Hepatocyte (in vitro differentiated cells): ENCODE measurements at regions not wholly inside any gene's neighbourhood (a gene's known extent, or its start where the extent isn't known, plus 50 kb on each side); places are given as distances from the start of the nearest gene placed in this dataset.

Experiments
- EZH2 ChIP-seq: fragments of 200-600 bp; sonication (generic); IDR thresholded peaks from 2 replicates; pipeline ENCODE4 v1.6.1; 2016; ENCODE audit warnings: antibody characterized with exemption, mild to moderate bottlenecking, borderline replicate concordance
- EZH2phosphoT487 ChIP-seq: fragments of 200-600 bp; sonication (generic); IDR thresholded peaks from one replicate; pipeline ENCODE4 v1.6.1; 2018; ENCODE audit warnings: antibody characterized with exemption, mild to moderate bottlenecking, low read depth, moderate library complexity; ENCODE audit not compliant: unreplicated experiment, severe bottlenecking
- TF ChIP-seq, protein P1 (sequence below): fragments of 200-600 bp; sonication (generic); IDR thresholded peaks from 2 replicates; pipeline ENCODE4 v1.5.1; 2016; ENCODE audit warnings: antibody characterized with exemption, mild to moderate bottlenecking; ENCODE audit not compliant: poor library complexity

DNA sequence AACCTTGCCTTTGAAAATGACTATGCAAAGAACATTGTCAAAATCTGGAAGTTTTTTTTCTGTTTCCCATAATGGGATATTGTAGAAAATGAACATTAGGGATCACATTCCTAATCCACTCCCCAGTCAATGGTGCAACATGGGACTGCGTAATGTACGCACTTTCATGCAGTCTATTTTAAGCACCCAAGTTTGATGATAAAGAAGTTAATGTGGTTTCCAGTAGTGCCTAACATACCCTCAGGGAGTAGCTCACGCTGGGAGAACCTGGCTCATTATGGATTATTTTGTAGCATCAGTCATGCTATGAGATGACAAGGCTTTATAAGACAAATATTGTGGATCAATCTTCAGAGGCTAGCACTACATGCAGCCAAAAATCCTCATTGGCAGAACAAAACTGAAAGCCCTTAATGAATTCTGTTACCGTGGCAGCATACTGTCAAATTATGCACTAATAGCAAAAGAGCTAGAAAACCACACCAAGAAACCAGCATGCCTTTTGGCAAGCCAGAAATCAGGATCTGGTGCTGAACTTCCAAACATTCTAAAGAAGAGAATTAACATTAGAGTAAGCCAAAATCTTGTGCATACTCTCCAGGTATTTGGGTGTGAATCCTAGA is 1392.8 kb upstream of the TENM3 start:
- TF ChIP-seq, protein P1, sequence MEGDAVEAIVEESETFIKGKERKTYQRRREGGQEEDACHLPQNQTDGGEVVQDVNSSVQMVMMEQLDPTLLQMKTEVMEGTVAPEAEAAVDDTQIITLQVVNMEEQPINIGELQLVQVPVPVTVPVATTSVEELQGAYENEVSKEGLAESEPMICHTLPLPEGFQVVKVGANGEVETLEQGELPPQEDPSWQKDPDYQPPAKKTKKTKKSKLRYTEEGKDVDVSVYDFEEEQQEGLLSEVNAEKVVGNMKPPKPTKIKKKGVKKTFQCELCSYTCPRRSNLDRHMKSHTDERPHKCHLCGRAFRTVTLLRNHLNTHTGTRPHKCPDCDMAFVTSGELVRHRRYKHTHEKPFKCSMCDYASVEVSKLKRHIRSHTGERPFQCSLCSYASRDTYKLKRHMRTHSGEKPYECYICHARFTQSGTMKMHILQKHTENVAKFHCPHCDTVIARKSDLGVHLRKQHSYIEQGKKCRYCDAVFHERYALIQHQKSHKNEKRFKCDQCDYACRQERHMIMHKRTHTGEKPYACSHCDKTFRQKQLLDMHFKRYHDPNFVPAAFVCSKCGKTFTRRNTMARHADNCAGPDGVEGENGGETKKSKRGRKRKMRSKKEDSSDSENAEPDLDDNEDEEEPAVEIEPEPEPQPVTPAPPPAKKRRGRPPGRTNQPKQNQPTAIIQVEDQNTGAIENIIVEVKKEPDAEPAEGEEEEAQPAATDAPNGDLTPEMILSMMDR = no peak
- no peak for TF ChIP-seq EZH2
- TF ChIP-seq EZH2phosphoT487 = no peak
